ENCODE measurements at regions not wholly inside any gene's neighbourhood (a gene's known extent, or its start where the extent isn't known, plus 50 kb on each side); places are given as distances from the start of the nearest gene placed in this dataset.
"Not testable (repeated sequence)": the region's sequence is repeated elsewhere in the genome, so short reads cannot be mapped to it uniquely, and the experiment has no call there.

GRCh38 chr1:157423764-157424163 lies 128.6 kb downstream of the FCRL5 start:
- not testable (repeated sequence) for H3K27ac Mint-ChIP-seq; H3K4me1 Mint-ChIP-seq (ENCODE audit: low read depth in 2 of 2); DNase-seq; H3K4me3 Mint-ChIP-seq; H3K27me3 Mint-ChIP-seq; ATAC-seq (replicated peaks); H3K9me3 Mint-ChIP-seq; H3K36me3 Mint-ChIP-seq (ENCODE audit: insufficient read depth)

GRCh38 chr1:157419845-157420542 lies 132.3 kb downstream of the FCRL5 start:
- no peak overlapping the region for H3K27ac Mint-ChIP-seq
- DNase-seq (no peak), ATAC-seq (replicated peaks) (no peak)
- H3K9me3 Mint-ChIP-seq: no peaks in the 10 kb centered on the region
- H3K4me3 Mint-ChIP-seq: no peak overlapping the region
- H3K36me3 Mint-ChIP-seq (ENCODE audit: insufficient read depth): peaks cover 6% of the 10 kb centered on the region
- H3K4me1 Mint-ChIP-seq (ENCODE audit: low read depth in 2 of 2): no peaks in the 10 kb centered on the region
- peaks cover 30 to 39% of the 10 kb centered on the region in 2 donors for H3K27me3 Mint-ChIP-seq

GRCh38 chr1:157418659-157419058 lies 133.7 kb downstream of the FCRL5 start:
- ATAC-seq (replicated peaks): no peak
- Mint-ChIP-seq H3K4me3 (no peak overlapping the region), H3K27ac (no peak overlapping the region), H3K27me3 (peaks cover 32 to 52% of the 10 kb centered on the region in 2 donors), H3K36me3 (ENCODE audit: insufficient read depth) (peaks cover 6% of the 10 kb centered on the region), H3K9me3 (no peaks in the 10 kb centered on the region), H3K4me1 (ENCODE audit: low read depth in 2 of 2) (no peaks in the 10 kb centered on the region)
- DNase-seq: no peak

GRCh38 chr1:157418231-157418630 lies 134.1 kb downstream of the FCRL5 start:
- ATAC-seq (replicated peaks): no peak
- Mint-ChIP-seq H3K27ac (no peak overlapping the region), H3K4me3 (no peak overlapping the region), H3K9me3 (no peaks in the 10 kb centered on the region), H3K36me3 (ENCODE audit: insufficient read depth) (peaks cover 6% of the 10 kb centered on the region), H3K27me3 (peaks cover 32 to 55% of the 10 kb centered on the region in 2 donors), H3K4me1 (ENCODE audit: low read depth in 2 of 2) (no peaks in the 10 kb centered on the region)
- DNase-seq: no peak

- ATAC-seq (replicated peaks) (no peak), DNase-seq (no peak)
- Mint-ChIP-seq H3K4me1 (ENCODE audit: low read depth in 2 of 2) (no peaks in the 10 kb centered on the region), H3K27ac (no peak overlapping the region), H3K9me3 (no peaks in the 10 kb centered on the region), H3K4me3 (no peak overlapping the region), H3K27me3 (peaks cover 34 to 66% of the 10 kb centered on the region in 2 donors), H3K36me3 (ENCODE audit: insufficient read depth) (peaks cover 6% of the 10 kb centered on the region)
Measured at GRCh38 chr1:157415661-157416060, 136.7 kb downstream of the FCRL5 start.

- Mint-ChIP-seq H3K27ac (no peak overlapping the region), H3K4me1 (ENCODE audit: low read depth in 2 of 2) (no peaks in the 10 kb centered on the region), H3K4me3 (no peak overlapping the region), H3K27me3 (peaks cover 33 to 55% of the 10 kb centered on the region in 2 donors), H3K36me3 (ENCODE audit: insufficient read depth) (no peaks in the 10 kb centered on the region), H3K9me3 (no peaks in the 10 kb centered on the region)
- ATAC-seq (replicated peaks) (no peak), DNase-seq (no peak)
Measured at GRCh38 chr1:157412308-157412707, 140.0 kb downstream of the FCRL5 start.

- Mint-ChIP-seq H3K4me3 (no peak overlapping the region), H3K4me1 (ENCODE audit: low read depth in 2 of 2) (no peaks in the 10 kb centered on the region), H3K27ac (no peak overlapping the region), H3K27me3 (peaks cover 28 to 50% of the 10 kb centered on the region in 2 donors), H3K36me3 (ENCODE audit: insufficient read depth) (no peaks in the 10 kb centered on the region), H3K9me3 (no peaks in the 10 kb centered on the region)
- DNase-seq: no peak
- ATAC-seq (replicated peaks): no peak
Measured at GRCh38 chr1:157411769-157412168, 140.5 kb downstream of the FCRL5 start.

GRCh38 chr1:157411064-157411463 lies 141.3 kb downstream of the FCRL5 start:
- H3K36me3 Mint-ChIP-seq (ENCODE audit: insufficient read depth): no peaks in the 10 kb centered on the region

GRCh38 chr1:157410457-157410856 lies 141.9 kb downstream of the FCRL5 start:
- ATAC-seq (replicated peaks) (no peak), DNase-seq (no peak)
- Mint-ChIP-seq H3K27me3 (peaks cover 16 to 37% of the 10 kb centered on the region in 2 donors), H3K4me1 (ENCODE audit: low read depth in 2 of 2) (no peaks in the 10 kb centered on the region), H3K27ac (no peak overlapping the region), H3K9me3 (no peaks in the 10 kb centered on the region), H3K4me3 (no peak overlapping the region), H3K36me3 (ENCODE audit: insufficient read depth) (no peaks in the 10 kb centered on the region)

More at GRCh38 chr1:157411064-157411463, 141.3 kb downstream of the FCRL5 start:
- Mint-ChIP-seq H3K4me3 (no peak overlapping the region), H3K27me3 (peaks cover 21 to 43% of the 10 kb centered on the region in 2 donors), H3K9me3 (no peaks in the 10 kb centered on the region), H3K27ac (no peak overlapping the region), H3K4me1 (ENCODE audit: low read depth in 2 of 2) (no peaks in the 10 kb centered on the region)
- DNase-seq: no peak
- no peak for ATAC-seq (replicated peaks)

GRCh38 chr1:157409927-157410326 lies 142.4 kb downstream of the FCRL5 start:
- ATAC-seq (replicated peaks): no peak
- no peak overlapping the region for H3K27ac Mint-ChIP-seq
- no peak overlapping the region for H3K4me3 Mint-ChIP-seq
- peaks cover 13 to 32% of the 10 kb centered on the region in 2 donors for H3K27me3 Mint-ChIP-seq
- H3K4me1 Mint-ChIP-seq (ENCODE audit: low read depth in 2 of 2): no peaks in the 10 kb centered on the region
- H3K36me3 Mint-ChIP-seq (ENCODE audit: insufficient read depth): no peaks in the 10 kb centered on the region
- H3K9me3 Mint-ChIP-seq: no peaks in the 10 kb centered on the region
- no peak for DNase-seq

GRCh38 chr1:157407917-157408525 lies 144.3 kb downstream of the FCRL5 start:
- H3K27me3 Mint-ChIP-seq: peaks cover 11 to 26% of the 10 kb centered on the region in 2 donors
- no peaks in the 10 kb centered on the region for H3K4me1 Mint-ChIP-seq (ENCODE audit: low read depth in 2 of 2)
- DNase-seq (no peak), ATAC-seq (replicated peaks) (no peak)
- H3K4me3 Mint-ChIP-seq: no peak overlapping the region
- no peaks in the 10 kb centered on the region for H3K36me3 Mint-ChIP-seq (ENCODE audit: insufficient read depth)
- H3K27ac Mint-ChIP-seq: no peak overlapping the region
- H3K9me3 Mint-ChIP-seq: no peaks in the 10 kb centered on the region

GRCh38 chr1:157407367-157407766 lies 144.9 kb downstream of the FCRL5 start:
- H3K4me1 Mint-ChIP-seq (ENCODE audit: low read depth in 2 of 2): no peaks in the 10 kb centered on the region
- no peaks in the 10 kb centered on the region for H3K9me3 Mint-ChIP-seq
- no peaks in the 10 kb centered on the region for H3K36me3 Mint-ChIP-seq (ENCODE audit: insufficient read depth)
- peaks cover 13 to 31% of the 10 kb centered on the region in 2 donors for H3K27me3 Mint-ChIP-seq
- H3K27ac Mint-ChIP-seq: no peak overlapping the region
- H3K4me3 Mint-ChIP-seq: no peak overlapping the region
- DNase-seq (no peak), ATAC-seq (replicated peaks) (no peak)

- H3K4me3 Mint-ChIP-seq: no peak overlapping the region
- ATAC-seq (replicated peaks) (no peak), DNase-seq (no peak)
- H3K27ac Mint-ChIP-seq: no peak overlapping the region
- H3K4me1 Mint-ChIP-seq (ENCODE audit: low read depth in 2 of 2): no peaks in the 10 kb centered on the region
- H3K9me3 Mint-ChIP-seq: no peaks in the 10 kb centered on the region
- H3K36me3 Mint-ChIP-seq (ENCODE audit: insufficient read depth): no peaks in the 10 kb centered on the region
- H3K27me3 Mint-ChIP-seq: peaks cover 17 to 34% of the 10 kb centered on the region in 2 donors
Measured at GRCh38 chr1:157405662-157406061, 146.7 kb downstream of the FCRL5 start.

- Mint-ChIP-seq H3K9me3 (no peaks in the 10 kb centered on the region), H3K27ac (no peak overlapping the region), H3K36me3 (ENCODE audit: insufficient read depth) (no peaks in the 10 kb centered on the region), H3K4me1 (ENCODE audit: low read depth in 2 of 2) (no peaks in the 10 kb centered on the region), H3K27me3 (peaks cover 14 to 40% of the 10 kb centered on the region in 2 donors), H3K4me3 (no peak overlapping the region)
- DNase-seq (no peak), ATAC-seq (replicated peaks) (no peak)
Measured at GRCh38 chr1:157404614-157405013, 147.7 kb downstream of the FCRL5 start.
